GM21717 (cell line): ENCODE measurements at regions not wholly inside any gene's neighbourhood (a gene's known extent, or its start where the extent isn't known, plus 50 kb on each side); places are given as distances from the start of the nearest gene placed in this dataset.
"Not testable (repeated sequence)": the region's sequence is repeated elsewhere in the genome, so short reads cannot be mapped to it uniquely, and the experiment has no call there.

Experiments
- ATAC-seq: cut with Tn5 transposase; IDR thresholded peaks from one replicate; pipeline ENCODE4 v1.9.1; 2021; ENCODE audit warnings: mild to moderate bottlenecking, moderate library complexity; ENCODE audit not compliant: unreplicated experiment

GRCh38 chr4:101730291-101731117 is 60.0 kb upstream of the BANK1 start:
- peak; percentile 92 for ATAC-seq

- no peak for ATAC-seq
Measured at GRCh38 chr4:101727238-101727637, 63.3 kb upstream of the BANK1 start.

- ATAC-seq = no peak
Measured at GRCh38 chr4:101724093-101724492, 66.4 kb upstream of the BANK1 start.

- ATAC-seq = no peak
Measured at GRCh38 chr4:101718810-101719209, 71.7 kb upstream of the BANK1 start.

GRCh38 chr4:101711590-101712260 is 78.8 kb upstream of the BANK1 start:
- ATAC-seq = no peak

- no peak for ATAC-seq
Measured at GRCh38 chr4:101710806-101711205, 79.7 kb upstream of the BANK1 start.

GRCh38 chr4:101708293-101709039 is 82.1 kb upstream of the BANK1 start:
- ATAC-seq = no peak

- ATAC-seq = no peak
Measured at GRCh38 chr4:101707596-101707995, 82.9 kb upstream of the BANK1 start.

GRCh38 chr4:101706535-101707057 is 83.9 kb upstream of the BANK1 start:
- ATAC-seq = no peak

- no peak for ATAC-seq
Measured at GRCh38 chr4:101701551-101701950, 89.0 kb upstream of the BANK1 start.

- no peak for ATAC-seq
Measured at GRCh38 chr4:101699441-101700124, 90.9 kb upstream of the BANK1 start.

- no peak for ATAC-seq
Measured at GRCh38 chr4:101697266-101697665, 93.3 kb upstream of the BANK1 start.

- no peak for ATAC-seq
Measured at GRCh38 chr4:101696276-101697010, 94.1 kb upstream of the BANK1 start.

- ATAC-seq = no peak
Measured at GRCh38 chr4:101695176-101695575, 95.4 kb upstream of the BANK1 start.

- not testable (repeated sequence) for ATAC-seq
Measured at GRCh38 chr4:101694403-101694802, 96.1 kb upstream of the BANK1 start.

GRCh38 chr4:101693842-101694398 is 96.6 kb upstream of the BANK1 start:
- peak; percentile 77 for ATAC-seq

GRCh38 chr4:101689220-101689619 is 101.3 kb upstream of the BANK1 start:
- ATAC-seq = no peak

- ATAC-seq = no peak
Measured at GRCh38 chr4:101685126-101685525, 105.4 kb upstream of the BANK1 start.

- no peak for ATAC-seq
Measured at GRCh38 chr4:101682946-101683345, 107.6 kb upstream of the BANK1 start.

GRCh38 chr4:101678180-101678579 is 112.3 kb upstream of the BANK1 start:
- no peak for ATAC-seq
